Mucosa of descending colon (tissue), 3 donors: ENCODE measurements at regions not wholly inside any gene's neighbourhood (a gene's known extent, or its start where the extent isn't known, plus 50 kb on each side); places are given as distances from the start of the nearest gene placed in this dataset.

ENCODE experiments used
- ATAC-seq: fragments of 200-7000 bp; cut with Tn5 transposase; one replicate; pipeline ENCODE4 v1.9.1; 2020; ENCODE audit warnings: mild to moderate bottlenecking, moderate library complexity
- DNase-seq, 3 donors: peaks; one replicate each; pipeline ENCODE4 v3.0.0-alpha.2; 2020
- H3K36me3 ChIP-seq: fragments of 200-600 bp; one replicate; pipeline ENCODE4 v1.8.0; 2021; ENCODE audit warnings: low read depth, mild to moderate bottlenecking
- H3K4me1 ChIP-seq: fragments of 200-600 bp; one replicate; pipeline ENCODE4 v1.8.0; 2021; ENCODE audit warnings: low read depth, mild to moderate bottlenecking
- H3K4me3 ChIP-seq: fragments of 200-600 bp; one replicate; pipeline ENCODE4 v1.8.0; 2021; ENCODE audit warnings: mild to moderate bottlenecking
- H3K9me3 ChIP-seq: fragments of 200-600 bp; one replicate; pipeline ENCODE4 v1.8.0; 2021; ENCODE audit warnings: mild to moderate bottlenecking
- CTCF ChIP-seq: fragments of 200-600 bp; IDR thresholded peaks from one replicate; pipeline ENCODE4 v1.8.0; 2022; ENCODE audit warnings: antibody characterized with exemption, mild to moderate bottlenecking
- intact Hi-C, 2 donors: fragments of 100-400 bp; cut with DNase I in 1 of 2; cut with micrococcal nuclease in 1 of 2; formaldehyde crosslinking; loops; one replicate each; pipeline versions ENCODE4 v1.11.0 to v1.11.1; 2022; cut with DNase I, micrococcal nuclease
- donor health status: DM: no; HTN: no; CAD: no; lungs with moderate emphysema.
- donor health status: DM: no; HTN: no; CAD: no.
- donor health status: DM: no; HTN: yes; CAD: no.

- Histone ChIP-seq H3K9me3 (no peaks in the 10 kb centered on the region), H3K4me1 (no peaks in the 10 kb centered on the region), H3K4me3 (no peak overlapping the region), H3K36me3 (no peaks in the 10 kb centered on the region)
- no peak for TF ChIP-seq CTCF
- intact Hi-C loops = no loop called here
- no peak for ATAC-seq
- DNase-seq = no peak
Measured at GRCh38 chr15:94731286-94731685, 499.9 kb downstream of the MCTP2 start.

- no peaks in the 10 kb centered on the region for H3K9me3 ChIP-seq
- ATAC-seq = no peak
- intact Hi-C loops = no loop called here
Measured at GRCh38 chr15:94734460-94734859, 503.1 kb downstream of the MCTP2 start.

GRCh38 chr15:94736236-94736635 lies 504.9 kb downstream of the MCTP2 start:
- H3K4me3 ChIP-seq = no peak overlapping the region
- no peaks in the 10 kb centered on the region for H3K4me1 ChIP-seq
- ATAC-seq (no peak), DNase-seq (no peak)
- no peak for TF ChIP-seq CTCF
- H3K36me3 ChIP-seq = no peaks in the 10 kb centered on the region
- intact Hi-C loops = no loop called here
- no peaks in the 10 kb centered on the region for H3K9me3 ChIP-seq

More at GRCh38 chr15:94734460-94734859, 503.1 kb downstream of the MCTP2 start:
- Histone ChIP-seq H3K4me3 (no peak overlapping the region), H3K36me3 (no peaks in the 10 kb centered on the region), H3K4me1 (no peaks in the 10 kb centered on the region)
- no peak for DNase-seq
- no peak for TF ChIP-seq CTCF

DNA sequence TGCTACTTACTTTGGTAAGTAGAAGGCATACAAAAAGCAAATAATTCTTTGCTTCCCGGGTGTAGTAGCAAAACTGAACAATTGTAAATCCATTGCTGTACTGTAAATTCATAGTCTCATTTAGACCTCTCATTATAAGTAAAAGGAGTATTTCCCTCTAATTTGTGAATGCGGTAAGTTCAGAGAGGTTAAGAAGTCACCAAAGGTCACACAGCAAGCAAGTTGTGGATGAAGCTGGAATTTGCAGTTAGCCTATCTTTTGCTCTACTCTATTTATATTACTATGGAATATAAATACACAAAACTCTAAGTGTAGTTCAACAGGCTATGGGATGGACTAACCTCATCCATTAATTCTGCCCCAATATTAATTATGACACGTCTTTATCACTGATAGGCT lies 508.3 kb downstream of the MCTP2 start:
- H3K36me3 ChIP-seq = no peaks in the 10 kb centered on the region
- H3K4me3 ChIP-seq = no peak overlapping the region
- no peak for TF ChIP-seq CTCF
- intact Hi-C loops = no loop called here
- ATAC-seq (no peak), DNase-seq (no peak)
- no peaks in the 10 kb centered on the region for H3K9me3 ChIP-seq
- no peaks in the 10 kb centered on the region for H3K4me1 ChIP-seq

GRCh38 chr15:94740469-94740868 lies 509.1 kb downstream of the MCTP2 start:
- H3K36me3 ChIP-seq = no peaks in the 10 kb centered on the region
- no peak for TF ChIP-seq CTCF
- DNase-seq (no peak), ATAC-seq (no peak)
- no peak overlapping the region for H3K4me3 ChIP-seq
- H3K4me1 ChIP-seq = no peaks in the 10 kb centered on the region
- intact Hi-C loops = no loop called here
- H3K9me3 ChIP-seq = no peaks in the 10 kb centered on the region

- Histone ChIP-seq H3K36me3 (no peaks in the 10 kb centered on the region), H3K4me3 (no peak overlapping the region), H3K9me3 (no peaks in the 10 kb centered on the region), H3K4me1 (no peaks in the 10 kb centered on the region)
- intact Hi-C loops = no loop called here
- DNase-seq = no peak
- no peak for TF ChIP-seq CTCF
- ATAC-seq = no peak
Measured at GRCh38 chr15:94743668-94744067, 512.3 kb downstream of the MCTP2 start.
